ENCODE measurements at regions not wholly inside any gene's neighbourhood (a gene's known extent, or its start where the extent isn't known, plus 50 kb on each side); places are given as distances from the start of the nearest gene placed in this dataset.

DNA sequence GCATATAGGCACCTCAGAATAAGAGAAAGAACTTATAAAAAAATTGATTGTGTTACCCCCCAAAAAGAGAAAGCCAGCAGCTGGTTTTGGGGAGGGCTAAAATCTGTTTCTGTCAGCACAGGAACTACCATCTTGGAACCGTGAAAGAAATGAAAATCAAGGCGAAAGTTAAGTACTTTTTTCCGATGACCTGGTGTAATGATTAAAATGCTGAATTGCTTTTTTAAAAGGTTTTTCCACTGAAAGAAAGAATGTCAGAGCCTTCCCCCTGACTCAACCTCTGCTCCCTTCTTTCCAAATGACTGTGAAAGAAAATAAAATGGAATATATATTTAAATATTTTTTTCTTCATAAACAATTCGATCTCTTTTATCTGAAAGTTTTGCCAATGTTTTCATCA lies 570.5 kb upstream of the CFAP20DC start:
- H3K27ac ChIP-seq, result no peak overlapping the region
- no peak for DNase-seq
- no peak overlapping the region for H3K4me3 ChIP-seq (ENCODE audit: low read depth, low read length)
- H3K27me3 ChIP-seq (ENCODE audit: insufficient read depth, low read depth, severe bottlenecking), result no peaks in the 10 kb centered on the region
- TF ChIP-seq, protein P1, sequence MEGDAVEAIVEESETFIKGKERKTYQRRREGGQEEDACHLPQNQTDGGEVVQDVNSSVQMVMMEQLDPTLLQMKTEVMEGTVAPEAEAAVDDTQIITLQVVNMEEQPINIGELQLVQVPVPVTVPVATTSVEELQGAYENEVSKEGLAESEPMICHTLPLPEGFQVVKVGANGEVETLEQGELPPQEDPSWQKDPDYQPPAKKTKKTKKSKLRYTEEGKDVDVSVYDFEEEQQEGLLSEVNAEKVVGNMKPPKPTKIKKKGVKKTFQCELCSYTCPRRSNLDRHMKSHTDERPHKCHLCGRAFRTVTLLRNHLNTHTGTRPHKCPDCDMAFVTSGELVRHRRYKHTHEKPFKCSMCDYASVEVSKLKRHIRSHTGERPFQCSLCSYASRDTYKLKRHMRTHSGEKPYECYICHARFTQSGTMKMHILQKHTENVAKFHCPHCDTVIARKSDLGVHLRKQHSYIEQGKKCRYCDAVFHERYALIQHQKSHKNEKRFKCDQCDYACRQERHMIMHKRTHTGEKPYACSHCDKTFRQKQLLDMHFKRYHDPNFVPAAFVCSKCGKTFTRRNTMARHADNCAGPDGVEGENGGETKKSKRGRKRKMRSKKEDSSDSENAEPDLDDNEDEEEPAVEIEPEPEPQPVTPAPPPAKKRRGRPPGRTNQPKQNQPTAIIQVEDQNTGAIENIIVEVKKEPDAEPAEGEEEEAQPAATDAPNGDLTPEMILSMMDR (IDR thresholded peaks at IDR 0.05; ENCODE audit: low read depth, low read length), result no peak
- no peaks in the 10 kb centered on the region for H3K9me3 ChIP-seq (ENCODE audit: severe bottlenecking)
- H3K36me3 ChIP-seq, result no peaks in the 10 kb centered on the region

DNA sequence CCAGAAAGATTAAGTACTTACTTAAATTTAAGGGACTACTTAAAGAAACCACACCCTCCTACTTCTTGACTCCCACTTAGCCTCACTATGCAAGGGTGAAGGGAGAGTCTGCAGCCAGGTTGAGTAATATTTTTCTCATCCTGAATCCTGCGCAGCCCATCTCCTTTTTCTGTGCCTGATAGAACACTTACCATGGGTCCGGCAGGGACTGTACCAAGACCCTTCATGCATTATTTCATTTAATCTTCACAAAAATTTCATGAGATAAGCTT lies 562.6 kb upstream of the CFAP20DC start:
- DNase-seq, result no peak
- Histone ChIP-seq H3K27me3 (ENCODE audit: insufficient read depth, low read depth, severe bottlenecking) (no peaks in the 10 kb centered on the region), H3K27ac (no peak overlapping the region), H3K4me3 (ENCODE audit: low read depth, low read length) (no peak overlapping the region), H3K9me3 (ENCODE audit: severe bottlenecking) (peaks cover 14% of the 10 kb centered on the region), H3K36me3 (no peaks in the 10 kb centered on the region)
- TF ChIP-seq, protein P1 (IDR thresholded peaks at IDR 0.05; ENCODE audit: low read depth, low read length), result no peak

DNA sequence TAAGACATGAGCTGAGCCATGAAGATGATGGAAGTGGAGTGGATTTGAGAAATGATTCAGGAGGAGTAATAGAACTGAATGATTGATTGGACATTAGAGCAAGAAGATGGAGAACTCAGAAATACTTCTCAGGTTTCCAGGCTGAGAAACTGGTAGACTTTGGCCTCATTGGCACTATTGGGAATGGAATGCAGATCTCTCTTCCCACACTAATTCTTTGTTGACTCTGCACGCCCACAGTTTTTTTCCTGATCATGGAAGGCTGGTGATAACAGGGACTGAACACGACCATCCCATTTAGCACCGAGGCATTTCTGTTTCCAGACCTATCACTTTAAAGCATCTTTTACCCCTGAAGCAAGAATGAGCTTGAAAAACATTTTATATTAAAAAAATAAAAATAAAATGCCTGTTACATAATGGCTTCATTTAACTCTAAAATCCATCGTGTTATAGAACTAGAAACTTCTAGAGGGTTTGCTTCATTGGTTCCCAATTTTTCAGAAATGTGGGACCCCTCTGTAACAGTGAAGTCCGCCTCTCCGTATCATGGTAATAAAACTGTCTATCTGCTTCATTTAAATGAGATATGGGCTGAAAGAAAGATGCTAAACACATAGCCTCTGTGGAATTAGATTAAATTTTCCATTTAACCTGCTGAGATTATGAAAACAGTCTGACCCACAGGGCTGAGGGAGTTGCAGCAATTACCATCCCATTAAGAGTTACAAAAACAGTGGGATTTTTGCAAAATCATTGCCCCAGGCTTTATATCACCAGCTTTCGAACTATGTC lies 562.0 kb upstream of the CFAP20DC start:
- Histone ChIP-seq H3K9me3 (ENCODE audit: severe bottlenecking) (peaks cover 14% of the 10 kb centered on the region), H3K27ac (no peak overlapping the region), H3K4me3 (ENCODE audit: low read depth, low read length) (no peak overlapping the region), H3K27me3 (ENCODE audit: insufficient read depth, low read depth, severe bottlenecking) (no peaks in the 10 kb centered on the region), H3K36me3 (no peaks in the 10 kb centered on the region)
- no peak for DNase-seq
- TF ChIP-seq, protein P1 (IDR thresholded peaks at IDR 0.05; ENCODE audit: low read depth, low read length), result no peak

DNA sequence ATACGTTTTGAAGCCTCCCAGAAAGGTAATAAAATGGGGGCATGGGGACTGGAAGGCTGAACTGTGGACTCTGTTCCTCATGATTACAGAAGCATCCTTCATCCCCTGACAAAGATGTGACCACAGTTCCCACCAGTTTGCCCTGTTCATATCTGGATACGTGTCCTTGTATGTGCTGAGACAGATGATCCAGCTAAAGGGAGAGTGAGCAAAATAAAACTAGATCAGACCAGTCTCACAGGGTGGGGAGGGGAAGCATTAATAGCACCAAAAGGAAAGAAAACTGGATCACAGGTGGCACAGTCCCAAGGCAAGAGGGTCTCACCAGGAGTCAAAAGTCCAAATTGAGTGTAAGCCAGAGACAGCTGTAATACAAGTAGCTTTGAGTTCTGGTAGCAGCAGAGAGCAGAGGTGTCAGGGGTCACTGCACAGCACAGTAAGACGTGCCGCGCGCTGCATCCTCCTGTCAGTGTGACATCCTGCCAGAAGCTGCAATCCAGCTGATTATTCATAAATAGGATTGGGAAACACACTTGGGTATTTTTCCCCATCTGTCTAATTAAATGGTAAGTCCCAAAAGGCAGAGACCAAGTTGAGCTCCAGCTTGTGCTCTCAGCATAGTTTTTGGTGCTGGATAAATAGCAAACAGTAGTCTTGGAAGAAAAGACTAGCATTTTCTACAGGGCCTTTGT lies 560.0 kb upstream of the CFAP20DC start:
- H3K27ac ChIP-seq, result peak overlapping the region; percentile 48
- DNase-seq, result peak; percentile 76
- no peaks in the 10 kb centered on the region for H3K36me3 ChIP-seq
- TF ChIP-seq, protein P1 (IDR thresholded peaks at IDR 0.05; ENCODE audit: low read depth, low read length), result no peak
- H3K9me3 ChIP-seq (ENCODE audit: severe bottlenecking), result peaks cover 14% of the 10 kb centered on the region
- no peaks in the 10 kb centered on the region for H3K27me3 ChIP-seq (ENCODE audit: insufficient read depth, low read depth, severe bottlenecking)
- H3K4me3 ChIP-seq (ENCODE audit: low read depth, low read length), result no peak overlapping the region

DNA sequence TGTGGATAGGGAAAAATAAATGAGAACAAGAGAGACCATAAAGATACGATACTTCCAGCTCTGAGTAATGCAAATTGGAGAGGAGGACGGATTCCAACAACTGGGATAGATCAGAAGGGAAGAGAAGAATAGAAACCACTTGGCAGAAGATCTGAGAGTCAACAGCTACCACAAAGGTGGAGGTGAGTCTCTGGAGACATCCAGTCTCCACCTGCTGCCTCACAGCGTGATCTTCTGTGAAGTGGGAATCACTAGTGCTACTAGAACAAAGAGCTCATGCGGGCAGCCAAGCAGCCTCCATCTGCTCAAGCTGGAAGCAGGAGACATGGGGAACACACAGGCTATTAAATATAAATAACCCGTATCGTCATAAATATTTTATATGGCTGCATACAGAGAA lies 558.5 kb upstream of the CFAP20DC start:
- Histone ChIP-seq H3K36me3 (no peaks in the 10 kb centered on the region), H3K27me3 (ENCODE audit: insufficient read depth, low read depth, severe bottlenecking) (no peaks in the 10 kb centered on the region), H3K9me3 (ENCODE audit: severe bottlenecking) (peaks cover 4% of the 10 kb centered on the region), H3K27ac (no peak overlapping the region), H3K4me3 (ENCODE audit: low read depth, low read length) (no peak overlapping the region)
- TF ChIP-seq, protein P1 (IDR thresholded peaks at IDR 0.05; ENCODE audit: low read depth, low read length), result no peak
- no peak for DNase-seq

Measured in WERI-Rb-1 (cell line).